ENCODE measurements at regions not wholly inside any gene's neighbourhood (a gene's known extent, or its start where the extent isn't known, plus 50 kb on each side); places are given as distances from the start of the nearest gene placed in this dataset.

- Histone ChIP-seq H3K79me2 (ENCODE audit: insufficient read depth, low read length) (no peaks in the 10 kb centered on the region), H3K36me3 (ENCODE audit: insufficient read depth, low read length) (no peaks in the 10 kb centered on the region), H2AFZ (ENCODE audit: low read length) (no peak overlapping the region), H3K4me3 (ENCODE audit: low read length, poor library complexity, severe bottlenecking) (no peak overlapping the region), H3K9me2 (replicated peaks; ENCODE audit: low read depth, low read length) (no peaks in the 10 kb centered on the region), H4K20me1 (ENCODE audit: insufficient read depth, low read length, poor library complexity, severe bottlenecking) (no peaks in the 10 kb centered on the region), H3K4me1 (ENCODE audit: insufficient read depth, low read length, poor library complexity, severe bottlenecking) (no peaks in the 10 kb centered on the region), H3F3A (ENCODE audit: low read depth) (no peaks in the 10 kb centered on the region), H3K9ac (ENCODE audit: low read depth, low read length, poor library complexity, severe bottlenecking) (no peak overlapping the region), H3K9me3 (ENCODE audit: insufficient read depth, low read depth, low read length) (no peaks in the 10 kb centered on the region), H3K27me3 (ENCODE audit: insufficient read depth, low read length, poor library complexity, severe bottlenecking) (no peaks in the 10 kb centered on the region), H3K4me2 (ENCODE audit: low read depth, low read length, poor library complexity, severe bottlenecking) (no peak overlapping the region)
- TF ChIP-seq EZH2phosphoT487 (IDR thresholded peaks at IDR 0.05; ENCODE audit: borderline replicate concordance): no peak
- no peak for TF ChIP-seq CTCF (conservative IDR thresholded peaks at IDR 0.05; ENCODE audit: low read length)
Measured at GRCh38 chr10:109428775-109429491, 494.4 kb downstream of the XPNPEP1 start.

- no peaks in the 10 kb centered on the region for H3K36me3 ChIP-seq (ENCODE audit: insufficient read depth, low read length)
- no peaks in the 10 kb centered on the region for H3K27me3 ChIP-seq (ENCODE audit: insufficient read depth, low read length, poor library complexity, severe bottlenecking)
- no peak overlapping the region for H3K9ac ChIP-seq (ENCODE audit: low read depth, low read length, poor library complexity, severe bottlenecking)
- no peaks in the 10 kb centered on the region for H4K20me1 ChIP-seq (ENCODE audit: insufficient read depth, low read length, poor library complexity, severe bottlenecking)
- no peak for TF ChIP-seq CTCF (conservative IDR thresholded peaks at IDR 0.05; ENCODE audit: low read length)
- no peak for TF ChIP-seq EZH2phosphoT487 (IDR thresholded peaks at IDR 0.05; ENCODE audit: borderline replicate concordance)
- H3K9me3 ChIP-seq (ENCODE audit: insufficient read depth, low read depth, low read length): no peaks in the 10 kb centered on the region
- H3K79me2 ChIP-seq (ENCODE audit: insufficient read depth, low read length): no peaks in the 10 kb centered on the region
- H3F3A ChIP-seq (ENCODE audit: low read depth): no peaks in the 10 kb centered on the region
- H3K4me2 ChIP-seq (ENCODE audit: low read depth, low read length, poor library complexity, severe bottlenecking): no peak overlapping the region
- H3K4me3 ChIP-seq (ENCODE audit: low read length, poor library complexity, severe bottlenecking): no peak overlapping the region
- no peaks in the 10 kb centered on the region for H3K9me2 ChIP-seq (replicated peaks; ENCODE audit: low read depth, low read length)
- H2AFZ ChIP-seq (ENCODE audit: low read length): no peak overlapping the region
- H3K4me1 ChIP-seq (ENCODE audit: insufficient read depth, low read length, poor library complexity, severe bottlenecking): no peaks in the 10 kb centered on the region
Measured at GRCh38 chr10:109427411-109427810, 495.9 kb downstream of the XPNPEP1 start.

- H3K9me2 ChIP-seq (replicated peaks; ENCODE audit: low read depth, low read length): no peaks in the 10 kb centered on the region
- no peaks in the 10 kb centered on the region for H3K79me2 ChIP-seq (ENCODE audit: insufficient read depth, low read length)
- H3K27me3 ChIP-seq (ENCODE audit: insufficient read depth, low read length, poor library complexity, severe bottlenecking): no peaks in the 10 kb centered on the region
- H3K4me2 ChIP-seq (ENCODE audit: low read depth, low read length, poor library complexity, severe bottlenecking): no peak overlapping the region
- no peak overlapping the region for H3K4me3 ChIP-seq (ENCODE audit: low read length, poor library complexity, severe bottlenecking)
- TF ChIP-seq CTCF (conservative IDR thresholded peaks at IDR 0.05; ENCODE audit: low read length): no peak
- TF ChIP-seq EZH2phosphoT487 (IDR thresholded peaks at IDR 0.05; ENCODE audit: borderline replicate concordance): no peak
- H3K4me1 ChIP-seq (ENCODE audit: insufficient read depth, low read length, poor library complexity, severe bottlenecking): no peaks in the 10 kb centered on the region
- H3K9me3 ChIP-seq (ENCODE audit: insufficient read depth, low read depth, low read length): no peaks in the 10 kb centered on the region
- no peak overlapping the region for H2AFZ ChIP-seq (ENCODE audit: low read length)
- no peaks in the 10 kb centered on the region for H4K20me1 ChIP-seq (ENCODE audit: insufficient read depth, low read length, poor library complexity, severe bottlenecking)
- no peaks in the 10 kb centered on the region for H3F3A ChIP-seq (ENCODE audit: low read depth)
- H3K36me3 ChIP-seq (ENCODE audit: insufficient read depth, low read length): no peaks in the 10 kb centered on the region
- no peak overlapping the region for H3K9ac ChIP-seq (ENCODE audit: low read depth, low read length, poor library complexity, severe bottlenecking)
Measured at GRCh38 chr10:109426987-109427386, 496.3 kb downstream of the XPNPEP1 start.

Data from Loucy (cell line).